VCaP (cell line): ENCODE measurements at regions not wholly inside any gene's neighbourhood (a gene's known extent, or its start where the extent isn't known, plus 50 kb on each side); places are given as distances from the start of the nearest gene placed in this dataset.
"Not testable (repeated sequence)": the region's sequence is repeated elsewhere in the genome, so short reads cannot be mapped to it uniquely, and the experiment has no call there.

Experiments
- H3K27ac ChIP-seq: fragments of 450-650 bp; 2 replicates; pipeline ENCODE4 v1.5.1; 2017
- TF ChIP-seq, protein P1 (sequence below): fragments of 450-650 bp; conservative IDR thresholded peaks from 2 replicates; pipeline ENCODE4 v1.5.1; 2017; ENCODE audit warnings: mild to moderate bottlenecking, moderate library complexity

GRCh38 chr13:21282065-21282464 lies 105.6 kb downstream of the MRPL57 start:
- no peak overlapping the region for H3K27ac ChIP-seq
- TF ChIP-seq, protein P1, sequence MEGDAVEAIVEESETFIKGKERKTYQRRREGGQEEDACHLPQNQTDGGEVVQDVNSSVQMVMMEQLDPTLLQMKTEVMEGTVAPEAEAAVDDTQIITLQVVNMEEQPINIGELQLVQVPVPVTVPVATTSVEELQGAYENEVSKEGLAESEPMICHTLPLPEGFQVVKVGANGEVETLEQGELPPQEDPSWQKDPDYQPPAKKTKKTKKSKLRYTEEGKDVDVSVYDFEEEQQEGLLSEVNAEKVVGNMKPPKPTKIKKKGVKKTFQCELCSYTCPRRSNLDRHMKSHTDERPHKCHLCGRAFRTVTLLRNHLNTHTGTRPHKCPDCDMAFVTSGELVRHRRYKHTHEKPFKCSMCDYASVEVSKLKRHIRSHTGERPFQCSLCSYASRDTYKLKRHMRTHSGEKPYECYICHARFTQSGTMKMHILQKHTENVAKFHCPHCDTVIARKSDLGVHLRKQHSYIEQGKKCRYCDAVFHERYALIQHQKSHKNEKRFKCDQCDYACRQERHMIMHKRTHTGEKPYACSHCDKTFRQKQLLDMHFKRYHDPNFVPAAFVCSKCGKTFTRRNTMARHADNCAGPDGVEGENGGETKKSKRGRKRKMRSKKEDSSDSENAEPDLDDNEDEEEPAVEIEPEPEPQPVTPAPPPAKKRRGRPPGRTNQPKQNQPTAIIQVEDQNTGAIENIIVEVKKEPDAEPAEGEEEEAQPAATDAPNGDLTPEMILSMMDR: no peak

- TF ChIP-seq, protein P1: no peak
- peak overlapping the region; percentile 7; the same call in 1 of the 2 replicates for H3K27ac ChIP-seq
Observed at GRCh38 chr13:21287331-21287907, 111.0 kb downstream of the MRPL57 start.

- TF ChIP-seq, protein P1: no peak
- no peak overlapping the region for H3K27ac ChIP-seq
Observed at GRCh38 chr13:21289475-21289874, 113.0 kb downstream of the MRPL57 start.

DNA sequence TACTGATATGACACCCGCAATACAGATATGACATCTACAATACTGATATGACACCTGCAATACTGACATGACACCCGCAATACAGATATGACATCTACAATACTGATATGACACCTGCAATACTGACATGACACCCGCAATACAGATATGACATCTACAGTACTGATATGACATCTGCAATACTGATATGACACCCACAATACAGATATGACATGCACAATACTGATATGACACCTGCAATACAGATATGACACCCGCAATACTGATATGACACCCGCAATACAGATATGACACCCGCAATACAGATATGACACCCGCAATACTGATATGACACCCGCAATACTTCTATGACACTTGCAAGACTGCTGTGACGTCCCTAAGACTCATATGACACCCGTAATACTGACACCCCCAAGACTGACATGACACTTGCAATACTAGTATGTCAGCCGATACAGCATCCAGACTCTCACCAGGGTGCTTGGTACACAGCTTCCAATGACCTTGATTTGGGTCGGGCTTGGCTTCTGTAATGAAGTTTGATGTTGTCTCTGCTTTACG lies 114.1 kb downstream of the MRPL57 start:
- not testable (repeated sequence) for H3K27ac ChIP-seq

- TF ChIP-seq, protein P1: no peak
- H3K27ac ChIP-seq: no peak overlapping the region
Observed at GRCh38 chr13:21291840-21292239, 115.4 kb downstream of the MRPL57 start.

DNA sequence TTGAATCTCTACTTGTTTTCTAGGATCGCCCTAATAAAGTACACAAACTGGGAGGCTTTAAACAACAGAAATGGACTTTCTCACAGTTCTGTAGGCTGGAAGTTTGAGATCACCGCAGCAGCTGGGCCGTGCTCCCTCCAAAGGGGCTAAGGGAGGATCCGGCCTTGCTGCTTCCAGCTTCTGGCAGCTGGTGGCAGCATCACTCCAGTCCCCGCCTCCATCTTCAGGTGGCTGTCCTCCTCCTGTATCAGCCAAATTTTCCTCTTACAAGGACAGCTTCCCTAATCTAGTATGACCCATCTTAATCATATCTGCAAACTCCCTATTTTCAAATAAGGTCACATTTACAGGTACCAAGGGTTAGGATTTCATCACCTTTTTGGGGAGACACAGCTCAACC lies 120.5 kb downstream of the MRPL57 start:
- TF ChIP-seq, protein P1: peak; percentile 76

GRCh38 chr13:21297447-21297846 lies 121.0 kb downstream of the MRPL57 start:
- H3K27ac ChIP-seq: peak overlapping the region; percentile 77
- TF ChIP-seq, protein P1: no peak

More for the DNA sequence above, 120.5 kb downstream of the MRPL57 start:
- peak overlapping the region; percentile 77 for H3K27ac ChIP-seq
